GM12872 (cell line): ENCODE measurements at regions not wholly inside any gene's neighbourhood (a gene's known extent, or its start where the extent isn't known, plus 50 kb on each side); places are given as distances from the start of the nearest gene placed in this dataset.

Experiments used
- CTCF ChIP-seq: IDR thresholded peaks from 3 replicates; pipeline ENCODE4 v1.5.1; 2011; ENCODE audit warnings: low read depth, mild to moderate bottlenecking, low read length, moderate library complexity; ENCODE audit not compliant: insufficient read depth

DNA sequence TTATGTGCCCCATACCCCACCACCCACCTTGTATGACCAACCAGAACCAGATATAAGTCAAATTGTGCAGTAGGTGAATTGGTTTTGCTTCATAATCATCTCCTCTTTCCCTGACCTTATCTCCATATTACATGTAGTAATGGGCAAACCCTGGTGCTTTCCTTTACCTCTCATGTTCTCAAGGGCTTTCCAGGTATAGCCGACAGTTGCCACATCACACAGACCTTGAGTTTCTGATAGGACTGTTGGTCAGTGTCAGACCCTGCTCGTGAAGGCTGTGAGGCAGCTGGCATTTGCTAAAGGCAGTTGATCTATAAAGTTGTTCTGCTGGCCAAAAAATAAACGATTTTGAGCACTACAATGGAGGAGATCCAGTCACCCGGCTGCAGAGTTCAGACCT lies 145.9 kb downstream of the ALX1 start:
- no peak for TF ChIP-seq CTCF

- TF ChIP-seq CTCF = no peak
These were observed 160.3 kb downstream of the ALX1 start for GRCh38 chr12:85440271-85440670.

- TF ChIP-seq CTCF = no peak
These were observed 161.0 kb downstream of the ALX1 start for GRCh38 chr12:85441025-85441424.

DNA sequence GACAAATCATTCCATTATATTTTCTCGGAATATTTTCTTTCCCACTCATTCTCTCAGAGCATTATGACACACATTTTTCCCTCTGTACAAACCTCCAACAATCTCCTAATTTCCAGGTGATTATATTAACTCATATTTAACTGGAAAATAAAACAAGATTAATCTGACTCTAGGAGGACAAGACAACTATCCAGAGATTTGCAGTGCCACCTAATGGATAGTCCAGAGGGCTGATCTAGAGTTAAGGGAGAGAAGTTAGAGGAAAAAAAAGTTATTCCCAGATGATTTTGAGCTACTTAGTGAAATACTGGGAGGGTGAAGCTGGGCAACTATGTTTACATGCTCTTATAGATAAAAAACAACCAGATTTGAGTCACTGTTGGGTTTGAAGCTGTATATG lies 161.7 kb downstream of the ALX1 start:
- 0 out of 3 replicates have a peak, but pooled peaks have one; percentile 15 for TF ChIP-seq CTCF

- no peak for TF ChIP-seq CTCF
These were observed 165.3 kb downstream of the ALX1 start for GRCh38 chr12:85445060-85445938.

GRCh38 chr12:85448031-85448430 lies 168.0 kb downstream of the ALX1 start:
- TF ChIP-seq CTCF = no peak

DNA sequence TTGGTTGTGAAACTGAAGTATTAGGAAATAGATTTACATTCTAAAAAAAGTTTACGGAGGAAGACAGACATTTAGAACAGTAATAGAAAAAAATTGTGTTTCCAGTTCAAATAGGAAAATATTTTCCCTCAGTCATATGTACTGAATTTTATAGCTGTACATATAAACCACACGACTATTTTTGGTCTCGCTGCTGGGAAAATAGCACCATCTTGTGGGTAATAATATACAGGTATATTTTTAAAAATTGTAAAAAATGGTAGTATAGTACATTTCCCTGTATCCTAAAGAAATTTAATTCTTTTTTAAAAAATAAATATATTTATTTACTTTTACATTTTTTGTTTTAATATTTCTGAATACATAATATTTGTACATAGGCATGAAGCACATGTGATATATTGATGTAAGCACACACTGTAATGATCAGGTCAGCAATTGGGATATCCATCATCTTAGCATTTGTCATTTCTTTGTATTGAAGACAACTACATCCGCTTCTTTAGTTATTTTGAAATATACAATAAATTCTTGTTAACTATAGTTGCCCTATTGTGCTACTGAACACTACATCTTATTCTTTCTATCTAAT lies 168.6 kb downstream of the ALX1 start:
- TF ChIP-seq CTCF = peak; percentile 12; the same call in 1 of the 3 replicates
